ENCODE measurements at regions not wholly inside any gene's neighbourhood (a gene's known extent, or its start where the extent isn't known, plus 50 kb on each side); places are given as distances from the start of the nearest gene placed in this dataset.

DNA sequence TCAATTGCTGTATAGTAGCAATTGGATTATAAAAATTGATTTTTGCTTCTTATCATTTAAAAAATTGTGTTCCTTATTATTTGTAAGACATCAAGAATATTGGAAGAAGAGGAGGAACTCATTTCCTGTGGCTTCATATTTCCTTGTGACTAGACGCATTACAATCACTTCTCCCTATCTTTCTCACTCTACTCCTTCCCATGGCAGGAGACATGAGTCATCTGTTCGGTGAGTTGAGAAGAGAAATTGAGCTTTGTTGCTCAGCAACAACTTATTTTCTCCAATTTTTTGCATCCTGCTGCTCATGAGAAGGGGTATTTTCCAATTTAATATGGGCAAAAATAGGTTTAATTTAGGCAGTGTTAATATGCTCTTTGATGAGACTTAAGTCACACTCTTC lies 1783.9 kb downstream of the SUCLG1 start:
- peak; percentile 80 for DNase-seq (ENCODE audit: low read depth)

DNA sequence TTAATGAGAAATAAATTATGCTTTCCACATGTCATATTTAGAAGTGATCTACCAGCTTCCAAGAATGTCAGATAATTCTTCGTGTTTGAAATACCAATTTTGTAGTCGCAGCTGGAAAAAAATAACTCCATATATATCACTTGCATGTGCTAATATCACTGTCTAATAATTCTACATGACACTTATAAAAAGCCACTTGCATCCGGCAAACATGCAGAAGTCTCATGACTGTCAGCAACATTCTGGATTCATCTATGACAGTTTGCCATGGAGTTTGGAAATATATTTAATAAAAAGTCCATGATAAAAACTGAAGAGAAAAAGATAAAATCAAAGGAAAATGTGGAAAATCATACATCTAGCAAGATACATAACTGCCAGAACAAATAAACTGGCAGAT lies 1784.4 kb downstream of the SUCLG1 start:
- DNase-seq (ENCODE audit: low read depth) = no peak

DNA sequence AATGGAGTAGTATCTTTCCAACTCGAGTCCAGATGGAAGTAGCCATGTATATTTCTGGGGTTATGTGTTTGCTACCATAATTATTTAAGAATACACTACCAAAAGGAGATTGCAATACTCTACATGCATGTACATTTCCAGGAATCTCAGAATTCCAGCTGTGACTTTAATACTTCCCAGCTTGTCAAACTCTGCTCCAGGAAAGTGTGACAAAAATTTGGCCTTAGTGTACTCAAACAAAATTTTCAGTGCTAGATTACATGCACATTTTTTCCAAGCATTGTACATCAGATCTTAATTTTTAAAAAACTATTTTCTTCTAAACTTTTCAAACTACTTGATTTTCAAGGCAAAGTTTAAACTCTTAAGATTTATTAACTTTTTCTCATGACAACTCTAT lies 1791.6 kb downstream of the SUCLG1 start:
- no peak for DNase-seq (ENCODE audit: low read depth)

DNA sequence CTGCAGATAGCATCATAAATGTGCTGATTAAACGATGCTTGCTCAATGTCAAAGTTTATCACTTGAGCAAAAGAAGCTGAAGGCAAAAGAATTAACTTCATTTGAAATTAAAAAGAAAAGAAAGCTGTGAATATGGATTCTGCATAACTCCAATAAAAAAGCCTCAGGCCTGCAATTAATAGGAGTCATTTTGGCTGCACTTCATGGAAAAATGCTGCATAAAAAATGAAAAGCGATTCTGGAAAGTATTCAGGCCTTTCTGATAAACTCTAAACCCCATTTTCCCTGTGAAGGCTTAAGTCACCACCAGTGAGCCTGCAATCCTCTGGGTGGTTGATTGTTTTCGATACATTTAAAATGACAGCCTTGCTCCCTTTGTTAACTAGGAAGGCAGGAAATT lies 1793.4 kb downstream of the SUCLG1 start:
- DNase-seq (ENCODE audit: low read depth) = no peak

DNA sequence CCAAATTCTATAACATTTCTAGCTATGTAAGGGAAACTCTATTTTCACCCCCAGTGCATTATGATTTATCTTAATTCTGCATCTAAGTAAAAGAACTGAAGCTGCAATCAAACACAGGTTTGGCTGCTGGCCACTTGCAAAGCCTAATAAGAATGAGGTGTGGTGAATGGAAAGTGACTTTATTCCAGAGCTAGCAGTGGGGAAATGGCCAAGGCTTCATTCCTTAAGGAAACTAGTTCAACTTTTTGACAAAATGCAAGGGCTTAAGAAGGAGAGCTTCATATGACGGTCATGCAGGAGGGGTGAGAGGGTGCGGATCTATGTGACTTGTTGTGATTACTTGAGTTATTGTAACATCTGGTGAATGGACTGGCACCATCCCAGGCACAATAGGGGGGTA lies 1802.0 kb downstream of the SUCLG1 start:
- DNase-seq (ENCODE audit: low read depth) = no peak

DNA sequence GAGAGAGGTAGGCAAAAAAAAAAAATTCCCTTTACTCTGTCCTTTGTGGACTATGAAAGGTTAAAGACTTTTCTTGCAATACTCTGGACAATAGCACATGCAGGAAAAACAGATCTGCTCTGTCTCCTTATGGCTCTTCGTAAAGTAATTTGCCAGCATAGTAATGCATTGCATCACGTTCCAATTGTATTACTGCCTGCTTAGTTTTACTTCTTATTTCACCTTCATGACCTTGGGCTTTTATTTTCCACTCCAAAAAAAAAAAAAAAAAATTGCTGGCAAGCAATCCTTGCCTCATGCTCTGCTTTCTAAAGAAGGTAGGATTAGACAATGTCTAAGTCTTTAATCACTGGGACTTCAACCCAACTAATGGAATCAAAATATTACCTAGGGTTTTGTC lies 1802.7 kb downstream of the SUCLG1 start:
- DNase-seq (ENCODE audit: low read depth) = no peak

DNA sequence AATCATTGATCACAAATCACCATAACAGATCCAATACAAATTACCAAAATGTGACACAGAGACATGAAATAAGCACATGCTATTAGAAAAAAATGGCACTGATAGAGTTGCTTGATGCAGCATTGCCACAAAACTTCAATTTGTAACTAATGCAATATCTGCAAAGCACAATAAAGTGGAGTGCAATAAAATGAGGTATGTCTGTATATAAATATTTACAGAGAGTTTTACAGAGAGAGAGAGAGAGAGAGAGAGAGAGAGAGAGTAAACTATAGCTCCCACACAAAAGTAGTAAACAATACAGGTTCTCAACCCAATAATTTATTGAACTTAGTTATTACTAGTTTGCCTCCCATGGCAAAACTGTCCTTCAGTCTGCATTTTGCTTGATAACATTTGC lies 1807.0 kb downstream of the SUCLG1 start:
- DNase-seq (ENCODE audit: low read depth) = no peak

DNA sequence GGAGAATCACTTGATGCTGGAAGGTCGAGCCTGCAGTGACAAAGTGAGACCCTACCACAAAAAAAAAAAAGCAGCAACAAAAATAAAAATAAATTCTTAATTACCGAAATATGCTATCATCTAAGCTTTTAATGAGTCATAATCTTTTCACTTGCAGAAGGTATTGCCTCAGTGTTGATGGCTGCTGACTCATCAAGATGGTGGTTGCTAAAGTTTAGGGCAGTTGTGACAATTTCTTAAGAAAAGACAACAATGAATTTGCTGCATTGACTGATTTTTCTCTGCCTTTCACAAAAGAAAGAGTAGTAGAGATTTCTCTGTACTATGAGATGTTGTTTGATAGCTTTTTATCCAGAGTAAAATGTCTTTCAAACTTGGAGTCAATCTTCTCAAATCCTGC lies 1809.0 kb downstream of the SUCLG1 start:
- DNase-seq (ENCODE audit: low read depth) = peak; percentile 50

DNA sequence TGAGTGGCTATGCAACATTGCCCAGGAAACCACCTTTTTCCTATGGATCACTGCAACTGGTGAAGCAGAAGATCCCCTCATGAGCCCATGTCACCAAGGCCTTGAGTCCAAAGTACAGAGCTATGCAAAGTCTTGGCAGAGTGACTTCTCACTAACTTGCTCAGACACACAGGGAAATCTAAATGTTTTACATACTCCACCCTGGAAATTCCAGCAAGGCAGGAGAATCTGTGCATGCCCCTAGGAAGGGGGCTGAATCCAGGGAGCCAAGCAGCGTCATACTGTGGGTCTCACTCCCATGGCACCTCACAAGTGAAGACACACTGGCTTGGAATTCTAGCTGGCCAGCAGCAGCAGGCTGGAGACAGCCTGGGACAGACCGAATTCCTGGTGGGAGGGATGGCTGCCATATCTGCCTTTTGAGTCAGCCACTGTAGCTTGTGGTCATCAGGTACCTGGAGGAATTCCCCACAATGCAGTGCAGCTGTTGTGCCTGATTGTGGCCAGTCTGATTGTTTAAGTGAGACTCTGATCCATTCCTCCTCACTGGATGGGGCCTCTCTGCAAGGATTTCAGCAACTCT lies 1817.4 kb downstream of the SUCLG1 start:
- DNase-seq (ENCODE audit: low read depth) = peak; percentile 37

DNA sequence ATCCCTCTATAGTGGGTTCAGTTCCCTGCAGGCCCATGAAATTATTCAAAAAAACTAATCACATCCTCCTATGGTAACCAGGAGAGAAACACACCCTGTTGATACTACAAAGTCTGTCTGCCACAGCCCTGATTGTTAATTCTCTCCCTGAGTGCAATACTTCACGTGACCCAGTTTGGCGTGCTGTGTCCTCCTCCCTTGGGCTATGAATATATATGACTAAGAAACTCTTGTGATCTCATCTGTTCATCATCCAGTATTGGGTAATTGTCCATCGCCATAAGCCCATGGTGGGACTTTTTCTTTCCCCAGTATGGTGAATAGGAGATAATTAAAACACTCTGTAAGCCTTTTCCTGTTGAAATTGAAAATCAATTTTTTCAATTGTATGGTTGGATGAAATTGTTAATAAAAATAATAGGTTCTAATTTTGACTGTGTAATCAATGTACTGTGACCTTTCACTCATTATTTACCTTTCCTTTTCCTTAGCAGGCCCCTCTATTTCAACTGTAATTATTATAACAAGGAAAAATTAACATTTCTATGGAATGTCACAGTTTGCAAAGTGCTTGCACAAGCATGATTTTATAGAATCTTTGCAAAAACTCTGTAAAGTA lies 1822.6 kb downstream of the SUCLG1 start:
- DNase-seq (ENCODE audit: low read depth) = peak; percentile 82

DNA sequence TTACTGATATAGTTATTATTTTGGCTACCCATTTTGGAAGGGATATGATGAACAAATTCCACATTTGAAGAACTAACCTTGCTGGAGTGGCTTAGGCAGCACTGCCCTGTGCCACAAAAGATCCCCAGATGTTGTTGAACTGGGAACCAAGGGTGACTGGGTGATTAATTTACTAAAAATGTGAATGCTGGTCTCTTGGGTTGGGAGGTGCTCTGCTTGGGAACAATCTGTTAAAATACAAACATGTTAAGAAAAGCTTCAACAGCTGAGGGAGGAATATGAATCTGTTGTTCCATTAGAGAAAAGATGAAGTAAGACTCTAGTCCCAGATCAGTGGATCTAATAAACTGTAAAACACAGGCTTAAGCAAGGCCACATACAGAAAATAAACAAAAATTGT lies 1860.1 kb downstream of the SUCLG1 start:
- peak; percentile 3 for DNase-seq (ENCODE audit: low read depth)

DNA sequence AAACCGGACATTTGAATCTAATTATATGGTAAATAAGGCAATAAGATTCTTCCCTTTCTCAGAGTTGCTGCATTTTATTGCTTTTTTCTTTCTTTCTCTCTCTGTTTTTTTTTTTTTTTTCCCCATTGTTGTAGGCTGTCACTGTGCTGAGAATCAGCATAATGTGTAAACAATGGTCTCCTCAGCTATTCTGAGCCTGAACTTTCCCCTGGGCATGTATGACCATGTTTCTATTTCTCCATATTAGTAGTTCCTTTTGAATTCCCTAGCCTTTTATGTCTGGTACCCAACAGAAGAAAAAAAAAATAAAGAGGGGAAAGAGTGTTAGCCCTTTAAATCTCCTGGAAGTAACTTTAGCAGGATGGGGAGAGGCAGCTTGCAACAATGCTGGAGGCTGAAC lies 1862.5 kb downstream of the SUCLG1 start:
- no peak for DNase-seq (ENCODE audit: low read depth)

DNA sequence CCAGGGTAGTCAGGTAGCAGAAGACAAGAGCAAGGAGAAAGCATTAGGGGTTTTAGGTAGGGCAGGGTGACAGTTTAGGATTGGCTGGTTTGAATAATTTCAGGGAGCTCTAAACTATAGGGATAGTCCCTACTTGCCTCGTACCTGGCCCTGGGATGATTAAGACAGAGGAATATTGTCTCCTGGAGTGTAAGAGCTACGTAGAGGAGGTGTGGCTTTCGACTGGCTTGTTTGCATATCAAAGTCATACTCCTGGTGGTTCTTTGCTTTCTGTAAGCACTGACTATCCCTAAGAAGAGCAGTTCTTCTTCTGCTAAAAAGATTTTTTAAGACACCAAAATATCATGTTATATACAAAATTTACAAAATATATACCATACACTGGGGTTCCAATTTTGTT lies 1867.4 kb downstream of the SUCLG1 start:
- DNase-seq (ENCODE audit: low read depth) = no peak

DNA sequence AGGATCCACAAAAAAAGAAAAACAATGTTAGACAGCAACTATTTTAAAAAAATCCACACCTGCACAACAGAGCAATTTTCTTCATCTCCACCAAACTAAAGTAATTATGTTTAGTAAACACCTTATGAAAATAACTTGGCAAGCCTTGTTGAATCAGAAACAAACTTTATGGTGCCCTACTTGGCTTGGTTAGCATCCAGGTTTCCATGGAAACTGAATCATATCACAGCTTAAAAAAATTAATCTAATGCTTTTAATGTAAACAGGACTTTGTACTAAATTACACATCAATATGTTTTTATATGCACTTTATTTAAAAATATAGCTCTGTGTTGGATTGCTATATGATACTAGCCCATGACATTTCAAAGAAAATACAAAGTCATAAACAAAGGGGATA lies 1882.4 kb downstream of the SUCLG1 start:
- no peak for DNase-seq (ENCODE audit: low read depth)

DNA sequence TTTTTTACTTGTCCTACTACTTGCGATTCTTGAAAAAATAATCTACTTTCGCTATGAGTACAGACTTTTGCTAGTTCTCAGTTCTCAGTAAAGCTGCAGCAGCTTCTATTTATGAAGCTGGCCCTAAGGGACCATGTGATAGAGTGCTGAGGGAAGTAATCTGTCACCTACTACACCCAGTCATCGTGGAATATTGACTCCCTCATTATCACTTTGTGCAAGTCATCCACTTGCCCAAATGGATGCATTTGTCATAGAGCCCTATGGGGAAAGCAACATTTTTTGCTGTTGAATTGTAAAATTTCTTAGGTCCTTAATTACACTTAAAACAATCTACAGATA lies 1919.8 kb downstream of the SUCLG1 start:
- DNase-seq (ENCODE audit: low read depth) = peak; percentile 33

DNA sequence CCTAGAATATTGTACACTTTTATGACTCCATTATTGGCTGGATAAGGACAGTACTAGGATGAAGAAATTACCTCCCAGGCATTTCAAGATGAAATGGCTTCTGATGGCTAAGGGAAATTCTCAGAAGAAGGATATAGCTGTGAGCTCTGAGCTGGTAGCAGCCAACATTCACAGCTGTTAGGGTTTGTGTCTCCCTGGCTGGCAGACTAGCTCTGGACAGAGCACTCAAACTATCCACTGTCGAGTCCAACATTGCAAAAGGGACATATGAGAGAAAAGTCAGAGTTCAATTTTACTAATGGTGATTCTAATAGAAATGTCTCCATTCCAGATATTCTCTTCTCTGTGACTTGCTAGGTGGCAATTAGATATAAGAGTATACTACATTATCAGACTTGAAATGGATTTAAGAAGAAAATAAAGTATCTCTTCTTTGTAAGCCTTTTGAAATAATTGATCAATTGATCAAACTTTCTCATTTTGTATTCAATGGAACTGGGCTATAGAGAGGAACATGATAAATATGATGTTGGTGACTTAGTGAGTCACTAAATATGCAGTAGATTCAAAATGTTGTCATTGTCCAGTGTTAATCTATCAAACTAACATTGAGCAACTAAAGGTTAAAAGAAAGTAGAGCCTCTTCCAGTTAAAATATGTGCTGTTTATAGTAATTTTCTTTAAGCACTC lies 1920.3 kb downstream of the SUCLG1 start:
- no peak for DNase-seq (ENCODE audit: low read depth)

DNA sequence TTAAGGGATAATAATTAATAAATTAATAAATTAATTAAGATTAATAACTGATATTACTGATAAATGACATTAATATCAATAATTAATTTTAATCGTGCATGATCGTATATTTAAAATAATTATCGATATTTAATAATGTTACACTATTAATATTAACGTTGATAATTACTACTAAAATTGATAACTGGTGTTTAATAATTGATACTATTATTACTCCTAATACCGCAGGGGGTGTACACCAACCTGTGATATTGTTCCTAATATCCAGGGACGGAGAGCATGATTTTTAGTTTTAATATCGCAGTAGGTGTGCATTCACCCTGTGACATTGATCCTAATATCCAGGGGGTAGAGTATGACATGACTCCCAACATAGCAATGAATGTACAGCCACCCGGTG lies 1930.8 kb downstream of the SUCLG1 start:
- DNase-seq (ENCODE audit: low read depth) = no peak

DNA sequence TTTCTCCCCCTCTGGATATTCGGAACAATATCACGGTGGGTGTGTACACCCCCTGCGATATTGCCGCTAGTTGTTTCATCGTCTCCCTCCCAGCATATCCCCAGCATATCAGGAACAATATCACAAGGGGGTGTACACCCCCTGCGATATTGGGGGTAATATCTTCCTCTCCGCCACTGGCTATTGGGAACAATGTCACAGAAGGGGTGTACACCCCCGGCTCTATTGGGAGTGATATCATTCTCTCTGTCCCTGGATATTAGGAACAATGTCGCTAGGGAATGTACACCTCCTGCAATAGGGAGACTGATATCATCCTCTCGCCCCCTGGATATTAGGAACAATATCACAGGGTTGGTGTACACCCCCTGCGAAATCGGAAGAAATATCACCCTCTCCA lies 1932.0 kb downstream of the SUCLG1 start:
- no peak for DNase-seq (ENCODE audit: low read depth)

DNA sequence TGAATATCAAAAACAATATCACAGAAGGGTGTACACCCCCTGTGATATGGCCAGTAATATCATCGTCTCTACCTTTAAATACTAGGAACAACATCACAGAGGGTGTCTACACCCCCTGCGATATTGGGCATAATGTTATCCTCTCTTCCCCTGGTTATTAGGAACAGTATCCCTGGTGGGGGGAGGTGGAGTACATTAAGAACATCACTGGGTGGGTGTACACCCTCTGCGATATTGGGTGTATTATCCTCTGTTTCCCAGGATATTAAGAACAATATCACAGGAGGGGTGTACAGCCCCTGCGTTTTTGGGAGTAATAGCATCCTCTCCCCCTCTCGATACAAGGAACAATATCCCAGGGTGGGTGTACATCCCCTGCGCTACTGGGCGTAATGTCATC lies 1932.8 kb downstream of the SUCLG1 start:
- DNase-seq (ENCODE audit: low read depth) = no peak

DNA sequence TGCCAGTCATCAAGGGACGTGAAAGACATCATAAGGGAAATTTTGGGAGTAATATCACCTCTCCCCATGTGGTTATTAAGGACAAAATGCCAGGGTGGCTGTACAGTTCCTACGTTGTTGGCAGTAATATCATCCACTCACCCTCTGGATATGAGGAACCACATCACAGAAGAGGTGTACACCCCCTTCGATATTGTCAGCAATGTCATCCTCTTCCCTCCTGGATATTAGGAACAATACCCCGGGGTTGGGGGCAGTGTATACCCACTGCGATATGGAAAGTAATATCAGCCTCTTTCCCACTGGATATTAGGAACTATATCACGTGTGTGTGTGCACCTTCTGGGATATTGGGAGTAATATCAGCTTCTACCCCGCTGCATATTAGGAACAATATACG lies 1933.3 kb downstream of the SUCLG1 start:
- DNase-seq (ENCODE audit: low read depth) = no peak

DNA sequence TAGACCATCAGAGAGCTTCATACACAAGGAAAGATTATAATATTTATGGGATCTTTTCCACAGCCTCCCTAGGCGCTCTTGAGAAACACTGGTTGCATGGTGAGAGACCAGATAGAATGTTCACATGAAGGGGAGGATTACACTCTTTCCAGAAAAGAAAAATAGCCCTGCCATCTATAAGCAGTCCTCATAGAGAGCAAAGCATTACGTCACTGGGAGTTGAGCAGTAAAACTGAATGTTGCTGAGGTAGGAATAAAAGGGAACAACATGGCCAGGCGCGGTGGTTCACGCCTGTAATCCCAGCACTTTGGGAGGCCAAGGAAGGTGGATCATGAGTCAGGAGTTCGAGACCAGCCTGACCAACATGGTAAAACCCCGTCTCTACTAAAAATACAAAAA lies 1934.3 kb downstream of the SUCLG1 start:
- DNase-seq (ENCODE audit: low read depth) = no peak

DNA sequence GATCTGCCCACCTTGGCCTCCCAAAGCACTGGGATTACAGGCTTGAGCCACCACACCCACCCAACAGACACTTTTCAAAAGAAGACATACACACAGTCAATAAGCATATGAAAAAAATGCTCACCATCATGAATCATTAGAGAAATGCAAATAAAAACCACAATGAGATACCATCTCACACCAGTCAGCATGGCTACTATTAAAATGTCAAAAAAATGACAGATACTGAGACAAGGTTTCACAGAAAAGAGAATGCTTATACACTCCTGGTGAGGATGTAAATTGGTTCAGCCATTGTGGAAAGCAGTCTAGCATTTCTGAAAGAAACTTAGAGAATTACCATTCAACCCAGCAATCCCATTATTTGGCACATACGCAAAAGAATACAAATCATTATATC lies 1947.2 kb downstream of the SUCLG1 start:
- peak; percentile 39 for DNase-seq (ENCODE audit: low read depth)

DNA sequence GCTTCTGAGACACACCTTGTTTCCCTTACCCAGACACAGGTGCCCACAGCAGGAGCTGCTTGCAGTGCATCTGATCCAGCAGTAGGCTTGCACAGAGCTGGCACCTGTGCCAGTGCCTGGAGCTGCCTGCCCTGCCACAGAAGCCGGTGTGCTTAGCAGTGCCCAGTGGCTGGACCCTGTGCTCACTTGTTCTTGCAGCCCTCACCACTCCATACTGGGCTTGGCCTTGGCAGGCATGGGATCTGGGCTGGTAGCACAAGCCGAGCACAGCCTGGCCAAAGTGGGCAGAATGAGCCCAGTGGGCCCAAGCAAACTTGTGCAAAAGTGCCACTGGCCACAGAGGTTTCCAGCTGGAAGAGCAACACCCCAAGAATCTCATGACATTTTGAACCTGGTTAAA lies 1950.4 kb downstream of the SUCLG1 start:
- no peak for DNase-seq (ENCODE audit: low read depth)

DNA sequence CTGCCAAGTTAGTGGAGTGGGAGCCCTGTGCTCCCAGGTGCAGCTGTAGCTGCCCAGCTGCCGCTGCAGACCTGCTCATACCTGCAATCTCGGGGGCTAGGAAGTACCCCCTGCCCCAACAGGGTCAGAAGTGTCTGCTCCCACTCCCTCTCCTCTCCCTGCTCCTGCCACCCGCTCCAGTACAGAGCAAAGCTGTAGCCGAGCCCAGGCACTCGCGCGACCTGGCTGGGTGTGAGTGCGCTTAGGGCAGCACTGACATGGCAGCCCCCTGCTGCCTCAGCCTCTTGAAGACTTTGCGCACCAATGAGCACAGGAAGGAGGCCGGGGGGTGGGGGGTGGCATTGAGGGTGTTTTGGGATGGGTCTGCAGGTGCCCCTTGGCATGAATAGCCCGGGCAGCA lies 1951.4 kb downstream of the SUCLG1 start:
- no peak for DNase-seq (ENCODE audit: low read depth)
